DMS153 treated with DMSO at 0.1 percent for 48 hours (cell line): ENCODE measurements at regions not wholly inside any gene's neighbourhood (a gene's known extent, or its start where the extent isn't known, plus 50 kb on each side); places are given as distances from the start of the nearest gene placed in this dataset.
"Not testable (repeated sequence)": the region's sequence is repeated elsewhere in the genome, so short reads cannot be mapped to it uniquely, and the experiment has no call there.

Source experiments
- DNase-seq: peaks from one replicate; lab custom pipeline; 2025; ENCODE audit not compliant: unreplicated experiment; lab: John Stamatoyannopoulos, UW

DNA sequence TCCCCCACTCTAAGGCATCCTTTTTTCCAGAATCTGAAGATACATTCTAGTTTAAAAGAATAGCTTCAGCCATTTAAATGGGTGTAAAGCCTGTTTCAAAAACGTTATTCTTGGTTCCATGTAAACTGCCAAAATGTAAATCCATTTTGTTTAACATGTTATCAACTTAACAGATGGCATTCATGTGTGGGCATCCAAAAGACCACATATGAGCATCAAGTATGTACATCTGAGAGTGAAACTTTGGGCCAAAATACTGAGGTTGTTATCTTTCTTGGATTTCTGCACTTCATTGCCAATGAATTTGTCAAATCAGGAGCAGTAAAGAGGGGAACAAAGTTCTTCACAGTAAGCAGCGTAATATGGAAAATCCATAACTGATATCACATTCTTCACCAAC is 395.4 kb downstream of the ZNF804A start:
- no peak for DNase-seq

GRCh38 chr2:185006481-185006880 is 408.2 kb downstream of the ZNF804A start:
- no peak for DNase-seq

DNA sequence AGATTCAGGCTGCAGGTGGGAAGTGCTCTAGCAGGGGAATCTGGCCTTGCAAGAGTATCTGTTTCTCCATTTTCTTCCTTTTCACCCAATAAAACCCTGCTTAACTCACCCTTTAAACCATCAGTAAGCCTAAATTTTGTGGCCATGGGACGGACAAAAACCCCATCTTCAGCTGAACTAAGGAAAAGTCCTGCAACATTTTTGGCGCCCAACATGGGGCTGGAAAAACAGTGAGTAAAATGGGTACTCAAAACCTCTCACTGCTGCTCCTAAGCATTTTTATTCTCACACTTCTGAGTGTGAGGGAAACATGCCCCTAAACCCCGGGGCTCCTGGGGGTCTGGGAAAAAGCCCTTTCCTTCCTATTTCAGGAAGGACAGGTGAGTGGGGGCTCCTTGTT is 414.3 kb downstream of the ZNF804A start:
- DNase-seq, result no peak

DNA sequence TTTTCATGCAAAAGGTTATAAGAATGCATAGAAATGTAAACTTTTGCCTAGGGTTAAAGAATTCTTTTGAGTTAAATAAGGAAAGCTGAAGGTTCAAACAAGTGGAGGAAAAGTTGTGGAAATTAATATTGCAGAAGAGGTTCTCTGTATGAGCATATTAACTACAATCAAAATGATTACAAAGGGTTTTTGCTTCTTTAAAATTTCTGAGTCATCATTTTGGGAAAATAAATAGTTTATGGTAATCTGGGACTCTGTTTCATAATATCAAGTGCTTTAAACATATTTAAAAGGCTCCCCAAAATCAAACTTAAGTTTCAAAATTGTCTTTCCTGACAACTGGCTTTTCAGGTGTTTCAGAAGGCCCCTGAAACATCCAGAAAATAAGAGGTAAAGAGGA is 415.7 kb downstream of the ZNF804A start:
- DNase-seq, result no peak

- not testable (repeated sequence) for DNase-seq
Measured at GRCh38 chr2:185025891-185026290, 427.6 kb downstream of the ZNF804A start.

- DNase-seq, result no peak
Measured at GRCh38 chr2:185035906-185036305, 437.6 kb downstream of the ZNF804A start.

DNA sequence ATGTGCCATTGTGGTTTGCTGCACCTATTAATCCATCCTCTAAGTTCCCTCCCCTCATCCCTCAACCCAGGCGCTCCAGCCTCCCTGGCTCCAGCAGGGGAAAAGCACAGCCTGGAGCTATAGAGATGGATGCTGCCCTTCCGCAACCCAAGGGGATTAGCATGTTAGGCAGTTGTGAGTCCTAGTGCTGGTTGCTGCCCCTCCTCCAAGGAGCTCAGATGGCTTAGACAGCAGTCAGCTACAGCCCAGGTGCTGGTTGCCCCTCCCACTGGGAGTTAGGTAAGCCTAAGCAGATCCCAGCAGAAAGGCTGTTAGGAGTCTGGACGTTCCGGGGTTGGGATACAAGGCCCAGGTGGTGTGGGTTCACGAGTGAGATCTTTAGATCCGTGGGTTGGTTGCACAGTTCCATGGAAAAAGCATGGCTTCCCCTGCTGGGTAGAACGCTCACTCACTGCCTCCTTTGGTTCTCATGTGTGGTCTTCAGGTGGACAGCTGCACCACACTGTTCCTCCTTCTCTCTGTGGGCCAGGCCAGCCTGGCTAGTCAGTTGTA is 446.1 kb downstream of the ZNF804A start:
- no peak for DNase-seq

DNA sequence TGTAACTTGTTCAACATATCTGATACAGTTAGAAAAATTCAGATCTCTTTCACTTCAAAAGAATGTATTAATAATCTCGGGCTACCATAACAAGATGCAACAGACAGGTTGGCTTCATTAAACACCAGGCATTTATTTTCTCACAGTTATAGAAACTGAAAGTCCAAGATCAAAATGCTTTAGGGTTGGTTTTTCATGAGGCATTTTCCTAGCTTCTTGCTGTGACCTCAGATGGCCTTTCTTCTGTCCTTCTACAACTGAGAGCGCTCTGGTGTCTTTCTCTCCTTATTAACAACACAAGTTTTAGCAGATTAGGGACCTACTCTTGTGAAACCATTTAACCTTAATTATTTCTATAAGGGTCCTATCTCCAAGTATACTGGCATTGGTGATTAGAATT is 452.5 kb downstream of the ZNF804A start:
- DNase-seq, result no peak

- no peak for DNase-seq
Measured at GRCh38 chr2:185063761-185064160, 465.4 kb downstream of the ZNF804A start.

DNA sequence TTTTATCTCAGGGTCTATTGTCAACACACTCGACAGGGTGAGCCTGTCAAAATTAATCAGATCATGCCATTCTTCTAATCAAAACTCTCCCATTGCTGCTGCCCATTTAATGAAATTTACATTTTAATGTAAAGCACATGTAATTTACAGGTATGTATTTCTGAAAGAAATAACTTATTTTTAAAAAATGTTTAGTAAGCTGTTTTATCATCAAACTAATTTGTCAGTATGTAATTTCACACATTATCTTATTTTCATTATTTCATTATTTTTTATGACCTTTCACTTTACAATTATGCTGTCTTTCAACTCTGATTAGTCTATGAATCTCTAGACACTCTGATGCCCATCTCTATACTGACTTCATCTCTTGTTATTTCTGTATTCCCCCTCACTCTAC is 467.8 kb downstream of the ZNF804A start:
- no peak for DNase-seq

- no peak for DNase-seq
Measured at GRCh38 chr2:185069107-185069506, 470.8 kb downstream of the ZNF804A start.

DNA sequence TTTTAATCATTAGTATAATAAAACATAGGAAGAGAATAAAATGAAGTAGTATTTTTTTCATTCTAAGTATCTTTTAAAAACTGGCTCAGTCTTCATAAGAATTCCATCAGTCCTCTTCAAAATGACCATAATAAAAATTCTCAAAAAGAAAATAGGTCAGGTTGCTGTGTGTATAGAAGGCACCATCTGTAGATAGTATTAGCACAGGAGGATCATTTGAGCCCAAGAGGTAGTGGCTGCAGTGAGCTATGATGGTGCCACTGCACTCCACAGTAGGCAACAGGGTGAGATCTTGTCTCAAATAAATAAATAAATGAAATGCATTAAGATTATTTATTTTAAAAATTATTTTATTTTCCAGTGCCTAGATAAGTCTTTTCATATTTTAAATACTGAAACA is 475.8 kb downstream of the ZNF804A start:
- DNase-seq, result no peak

GRCh38 chr2:185082749-185083148 is 484.4 kb downstream of the ZNF804A start:
- no peak for DNase-seq

- DNase-seq, result no peak
Measured at GRCh38 chr2:185108588-185108987, 510.3 kb downstream of the ZNF804A start.

- DNase-seq, result no peak
Measured at GRCh38 chr2:185127412-185127811, 529.1 kb downstream of the ZNF804A start.

DNA sequence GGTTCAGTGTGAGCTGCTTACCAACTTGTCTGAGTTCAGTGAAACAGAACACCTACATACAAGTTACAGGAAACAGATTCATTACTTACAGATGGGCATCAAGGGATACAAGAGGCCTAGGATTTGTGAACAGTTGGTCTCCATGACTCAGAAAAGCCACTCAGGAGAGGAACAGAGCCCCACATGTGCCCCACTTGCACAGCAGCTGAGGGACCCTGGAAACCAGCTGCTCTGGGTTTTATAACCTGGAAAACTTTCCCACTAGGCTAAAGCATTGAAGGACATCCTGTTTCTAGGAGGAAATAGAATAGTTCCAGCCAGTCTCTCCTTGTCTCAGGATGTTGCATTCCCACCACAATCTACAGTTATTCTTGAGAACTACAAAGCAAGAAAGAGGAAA is 530.0 kb downstream of the ZNF804A start:
- no peak for DNase-seq

DNA sequence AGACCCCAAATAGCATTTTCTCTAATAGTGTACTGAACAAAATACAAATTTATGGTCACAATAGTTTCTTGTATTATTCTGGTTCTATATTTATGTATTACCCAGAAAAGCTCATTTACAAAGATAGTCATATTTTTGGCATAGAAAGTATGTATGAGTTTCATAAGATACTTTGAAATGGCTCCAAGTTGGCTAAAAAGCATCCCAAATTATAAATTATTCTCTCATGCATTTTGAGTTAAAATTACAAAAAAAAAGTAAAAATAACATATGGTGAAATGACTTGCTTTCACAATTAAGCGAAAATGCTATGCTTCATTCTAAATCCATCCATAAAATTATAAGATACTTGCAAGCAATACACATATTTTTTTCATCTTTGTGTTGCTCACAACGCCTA is 530.7 kb downstream of the ZNF804A start:
- no peak for DNase-seq

DNA sequence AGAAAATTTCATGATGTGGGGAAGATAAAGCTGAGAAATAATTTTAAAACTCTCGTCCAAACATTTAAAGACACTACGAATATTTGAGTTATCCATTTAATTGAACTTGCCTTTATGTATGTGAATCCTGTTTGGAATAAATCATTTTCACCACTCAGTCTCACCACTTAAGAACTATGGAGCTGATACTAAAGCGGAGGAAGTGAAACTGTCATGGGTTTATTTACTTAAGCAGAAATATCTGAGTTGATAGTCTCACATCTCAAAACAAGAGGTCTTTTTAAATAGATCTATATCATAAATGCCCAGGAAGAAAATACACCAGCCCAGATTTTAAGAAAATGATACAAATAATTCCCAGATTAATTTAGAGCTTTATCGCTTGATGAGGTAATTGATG is 532.4 kb downstream of the ZNF804A start:
- no peak for DNase-seq

DNA sequence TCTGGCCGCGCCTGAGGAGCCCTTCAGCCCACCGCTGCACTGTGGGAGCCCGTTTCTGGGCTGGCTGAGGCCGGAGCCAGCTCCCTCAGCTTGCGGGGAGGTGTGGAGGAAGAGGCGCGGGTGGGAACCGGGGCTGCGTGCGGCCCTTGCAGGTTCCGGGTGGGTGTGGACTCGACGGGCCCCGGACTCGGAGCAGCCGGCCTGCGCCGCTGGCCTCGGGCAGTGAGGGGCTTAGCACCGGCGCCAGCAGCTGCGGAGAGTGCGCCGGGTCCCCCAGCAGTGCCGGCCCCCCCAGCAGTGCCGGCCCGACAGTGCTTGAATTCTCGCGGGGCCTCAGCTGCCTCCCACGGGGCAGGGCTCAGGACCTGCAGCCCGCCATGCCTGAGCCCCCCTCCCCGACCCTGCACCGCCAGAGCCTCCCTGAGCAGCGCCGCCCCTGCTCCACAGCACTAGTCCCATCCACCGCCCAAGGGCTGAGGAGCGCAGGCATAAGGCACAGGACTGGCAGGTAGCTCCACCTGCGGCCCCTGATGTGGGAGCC is 534.2 kb downstream of the ZNF804A start:
- DNase-seq, result no peak

DNA sequence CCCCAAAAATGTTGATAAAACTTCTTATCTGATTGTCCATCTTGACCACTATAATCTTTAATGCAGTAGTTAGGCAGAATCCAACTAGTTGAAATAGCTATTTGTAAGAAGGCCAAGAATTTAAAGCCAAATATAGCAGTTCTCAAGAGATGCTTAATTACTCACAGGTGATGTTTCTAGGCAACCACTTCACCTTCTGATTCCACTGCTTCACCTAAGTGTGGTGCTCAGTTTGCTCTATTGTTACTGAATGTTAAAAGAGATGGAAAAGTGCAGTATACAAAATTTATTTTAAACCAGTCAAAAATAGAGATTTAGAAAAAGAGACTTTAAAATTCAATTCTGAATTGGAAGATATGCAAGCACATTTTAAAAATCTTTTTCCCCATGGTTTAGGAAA is 539.4 kb downstream of the ZNF804A start:
- no peak for DNase-seq

DNA sequence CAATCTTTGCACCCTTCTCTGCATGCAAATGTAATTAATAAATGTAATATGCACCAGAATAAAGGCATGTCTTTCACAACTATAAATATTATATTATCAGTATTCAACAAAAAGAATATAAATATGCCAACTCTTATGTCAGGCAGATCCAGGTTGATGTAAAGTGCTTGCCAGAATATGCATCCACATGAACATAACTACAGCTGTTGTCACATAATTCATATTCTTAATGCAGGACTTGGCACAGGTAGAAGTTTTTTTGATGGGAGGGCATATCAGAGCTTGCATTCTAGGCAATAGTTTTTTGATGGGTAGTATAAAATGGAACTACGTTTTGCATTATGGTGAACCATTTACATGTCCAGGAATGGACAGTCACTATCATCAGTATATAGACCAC is 544.3 kb downstream of the ZNF804A start:
- no peak for DNase-seq

- no peak for DNase-seq
Measured at GRCh38 chr2:185144159-185144919, 546.0 kb downstream of the ZNF804A start.
